ENCODE measurements at regions not wholly inside any gene's neighbourhood (a gene's known extent, or its start where the extent isn't known, plus 50 kb on each side); places are given as distances from the start of the nearest gene placed in this dataset.

DNA sequence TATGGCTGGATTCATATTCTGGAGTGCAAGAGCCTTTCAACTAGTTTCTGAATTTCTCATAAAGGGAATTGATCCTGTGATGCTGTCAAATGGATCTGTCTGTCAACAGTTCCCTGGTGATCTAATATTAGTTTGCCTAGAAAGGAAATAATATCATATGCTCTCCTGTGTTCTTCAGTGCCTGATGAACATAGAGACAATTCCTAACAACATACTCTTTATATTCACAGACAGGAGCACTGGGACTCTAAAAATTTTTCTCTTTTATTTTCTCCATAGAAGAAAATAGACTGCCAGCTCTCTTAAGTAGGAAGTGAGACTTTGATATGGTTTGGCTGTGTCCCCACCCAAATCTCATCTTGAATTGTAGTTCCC, 259.7 kb downstream of the TMX3 start:
- no peak for DNase-seq (ENCODE audit: low spot score in 2 of 2)
- H3K4me3 ChIP-seq (ENCODE audit: low read depth, poor library complexity, severe bottlenecking): no peak overlapping the region
- TF ChIP-seq, protein P1, sequence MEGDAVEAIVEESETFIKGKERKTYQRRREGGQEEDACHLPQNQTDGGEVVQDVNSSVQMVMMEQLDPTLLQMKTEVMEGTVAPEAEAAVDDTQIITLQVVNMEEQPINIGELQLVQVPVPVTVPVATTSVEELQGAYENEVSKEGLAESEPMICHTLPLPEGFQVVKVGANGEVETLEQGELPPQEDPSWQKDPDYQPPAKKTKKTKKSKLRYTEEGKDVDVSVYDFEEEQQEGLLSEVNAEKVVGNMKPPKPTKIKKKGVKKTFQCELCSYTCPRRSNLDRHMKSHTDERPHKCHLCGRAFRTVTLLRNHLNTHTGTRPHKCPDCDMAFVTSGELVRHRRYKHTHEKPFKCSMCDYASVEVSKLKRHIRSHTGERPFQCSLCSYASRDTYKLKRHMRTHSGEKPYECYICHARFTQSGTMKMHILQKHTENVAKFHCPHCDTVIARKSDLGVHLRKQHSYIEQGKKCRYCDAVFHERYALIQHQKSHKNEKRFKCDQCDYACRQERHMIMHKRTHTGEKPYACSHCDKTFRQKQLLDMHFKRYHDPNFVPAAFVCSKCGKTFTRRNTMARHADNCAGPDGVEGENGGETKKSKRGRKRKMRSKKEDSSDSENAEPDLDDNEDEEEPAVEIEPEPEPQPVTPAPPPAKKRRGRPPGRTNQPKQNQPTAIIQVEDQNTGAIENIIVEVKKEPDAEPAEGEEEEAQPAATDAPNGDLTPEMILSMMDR (IDR thresholded peaks at IDR 0.05): no peak
- TF ChIP-seq POLR2A (IDR thresholded peaks at IDR 0.05): no peak
- intact Hi-C loops (cut with DNase I; ENCODE audit: low total_unique reads): no loop called here

DNA sequence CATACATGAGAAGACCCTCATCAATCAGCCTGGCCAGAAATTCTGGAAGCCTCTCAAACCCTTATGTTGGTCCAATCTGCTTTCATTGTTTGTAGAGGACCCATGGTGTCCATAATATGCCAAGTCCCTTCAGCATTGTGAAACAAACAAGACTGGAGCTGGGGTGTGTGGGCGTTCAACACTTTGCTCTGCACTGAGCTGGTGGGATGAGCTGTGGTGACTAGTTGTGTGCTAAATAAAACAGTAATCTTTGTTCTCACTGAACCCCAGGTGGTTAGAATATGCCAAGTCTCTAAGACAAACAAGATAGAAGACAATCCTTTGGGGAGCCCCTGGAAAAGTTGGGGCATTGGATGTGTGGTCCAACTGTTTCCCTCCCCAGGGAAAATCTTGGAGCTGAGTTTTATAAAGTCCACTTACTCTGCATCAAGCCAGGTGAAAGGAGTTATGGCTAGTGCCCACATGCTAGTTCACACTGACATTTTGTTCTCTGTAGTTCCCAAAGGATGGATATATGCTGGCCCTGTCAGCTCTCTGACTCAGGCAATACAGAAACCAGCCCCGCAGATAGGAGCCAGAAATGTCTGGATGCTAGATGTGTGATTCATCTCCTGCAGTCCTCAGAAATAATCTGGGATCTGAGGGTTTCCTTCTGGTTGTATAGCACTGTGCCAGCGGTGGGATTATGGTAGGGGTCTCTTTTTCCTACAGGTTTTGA, 260.2 kb downstream of the TMX3 start:
- intact Hi-C loops (cut with DNase I; ENCODE audit: low total_unique reads): no loop called here
- 44 to 57% methylated on average over 3 of the region's 3 CpGs for WGBS, 2 donors
- no peak overlapping the region for H3K4me3 ChIP-seq (ENCODE audit: low read depth, poor library complexity, severe bottlenecking)
- DNase-seq (ENCODE audit: low spot score in 2 of 2): no peak
- no peak for TF ChIP-seq POLR2A (IDR thresholded peaks at IDR 0.05)
- TF ChIP-seq, protein P1 (IDR thresholded peaks at IDR 0.05): no peak

DNA sequence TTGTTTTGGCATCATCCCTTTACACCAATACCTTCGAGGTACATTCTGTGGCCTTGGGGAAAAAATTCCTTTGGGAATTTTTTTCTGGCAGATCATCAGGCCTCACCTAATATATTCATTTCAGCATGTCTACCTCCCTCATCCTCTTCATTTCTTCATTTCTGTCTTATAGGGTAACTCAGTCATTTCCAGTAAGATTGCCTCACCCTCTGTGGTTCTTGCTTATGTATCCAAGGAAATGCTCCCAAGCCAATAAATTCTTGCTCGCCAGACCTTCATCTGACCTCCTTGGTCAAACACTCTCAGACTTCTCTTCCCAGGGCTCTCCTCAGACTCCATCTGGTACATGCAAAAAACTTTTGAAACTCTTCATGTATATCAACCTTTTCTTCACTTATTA, 265.6 kb downstream of the TMX3 start:
- intact Hi-C loops (cut with DNase I; ENCODE audit: low total_unique reads): no loop called here

DNA sequence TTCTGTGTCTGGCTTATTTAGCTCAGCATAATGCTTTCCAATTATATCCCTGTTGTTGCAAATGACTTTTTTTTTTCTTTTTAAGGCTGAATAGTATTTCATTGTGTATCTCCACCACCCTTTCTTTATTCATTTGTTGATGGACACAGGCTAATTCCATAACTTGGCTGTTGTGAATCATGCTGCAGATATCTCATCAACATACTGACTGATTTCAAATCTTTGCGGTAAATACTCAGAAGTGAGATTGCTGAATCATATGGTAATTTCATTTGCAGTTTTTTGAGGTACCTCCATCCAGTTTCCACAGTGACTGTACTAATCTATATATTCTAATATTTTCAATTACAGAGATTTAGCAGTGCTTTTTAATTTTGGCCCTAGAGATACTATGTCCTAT, 266.2 kb downstream of the TMX3 start:
- no peak for DNase-seq (ENCODE audit: low spot score in 2 of 2)
- TF ChIP-seq POLR2A (IDR thresholded peaks at IDR 0.05): no peak
- TF ChIP-seq, protein P1 (IDR thresholded peaks at IDR 0.05): no peak
- intact Hi-C loops (cut with DNase I; ENCODE audit: low total_unique reads): no loop called here
- H3K4me3 ChIP-seq (ENCODE audit: low read depth, poor library complexity, severe bottlenecking): no peak overlapping the region
- 83 to 92% methylated on average over 1 of the region's 1 CpG for WGBS, 2 donors

More for the DNA sequence above, 265.6 kb downstream of the TMX3 start:
- no peak overlapping the region for H3K4me3 ChIP-seq (ENCODE audit: low read depth, poor library complexity, severe bottlenecking)
- no peak for DNase-seq (ENCODE audit: low spot score in 2 of 2)
- TF ChIP-seq, protein P1 (IDR thresholded peaks at IDR 0.05): no peak
- TF ChIP-seq POLR2A (IDR thresholded peaks at IDR 0.05): no peak
- 69 to 74% methylated on average over 2 of the region's 2 CpGs for WGBS, 2 donors

DNA sequence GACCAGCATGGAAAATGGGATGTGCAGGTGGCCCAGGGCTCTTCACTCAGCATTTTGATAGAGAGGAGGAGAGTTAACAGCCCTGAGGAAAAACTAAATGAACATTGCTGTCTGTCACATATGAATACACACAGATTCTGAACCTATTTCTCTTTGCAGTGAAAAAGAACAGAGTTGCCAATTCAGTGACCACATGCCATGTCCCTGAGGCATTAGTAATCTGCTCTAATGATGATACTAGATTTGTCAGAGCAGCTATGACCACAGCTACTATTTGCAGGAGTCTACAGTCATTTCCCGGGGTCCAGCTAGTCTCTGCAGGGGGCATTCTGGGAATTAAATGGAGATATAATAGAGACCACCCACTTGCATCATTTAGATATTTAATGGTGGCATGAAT, 267.6 kb downstream of the TMX3 start:
- 86 to 88% methylated on average over 1 of the region's 1 CpG for WGBS, 2 donors
- no peak overlapping the region for H3K4me3 ChIP-seq (ENCODE audit: low read depth, poor library complexity, severe bottlenecking)
- DNase-seq (ENCODE audit: low spot score in 2 of 2): no peak
- TF ChIP-seq POLR2A (IDR thresholded peaks at IDR 0.05): no peak
- intact Hi-C loops (cut with DNase I; ENCODE audit: low total_unique reads): no loop called here

DNA sequence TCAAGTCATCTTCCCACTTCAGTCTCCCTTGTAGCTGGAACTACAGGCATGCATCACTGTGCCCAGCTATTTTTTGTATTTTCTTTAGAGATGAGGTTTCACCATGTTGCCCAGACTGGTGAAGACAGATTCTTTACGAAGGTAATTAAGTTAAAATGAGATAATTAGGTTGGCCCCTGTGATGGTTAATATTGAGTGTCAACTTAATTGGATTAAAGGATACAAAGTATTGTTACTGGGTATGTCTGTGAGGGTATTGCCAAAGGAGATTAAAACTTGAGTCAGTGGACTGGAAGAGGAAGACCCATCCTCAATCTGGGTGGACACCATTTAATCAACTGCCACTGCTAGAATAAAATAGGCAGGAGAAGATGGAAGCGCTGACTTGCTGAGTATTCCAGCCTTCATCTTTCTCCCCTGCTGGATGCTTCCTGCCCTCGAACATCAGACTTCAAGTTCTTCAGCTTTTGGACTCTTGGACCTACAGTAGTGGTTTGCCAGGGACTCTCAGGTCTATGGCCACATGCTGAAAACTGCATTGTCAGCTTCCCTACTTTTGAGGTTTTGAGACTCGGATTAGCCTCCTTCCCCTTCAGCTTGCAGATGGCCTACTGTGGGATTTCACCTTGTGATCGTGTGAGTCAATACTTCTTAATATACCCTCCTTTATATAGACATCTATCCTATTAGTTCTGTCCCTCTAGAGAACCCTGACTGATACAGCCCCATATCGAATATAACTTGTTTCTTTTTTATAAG, 269.1 kb downstream of the TMX3 start:
- no peak for TF ChIP-seq POLR2A (IDR thresholded peaks at IDR 0.05)
- TF ChIP-seq, protein P1 (IDR thresholded peaks at IDR 0.05): no peak
- intact Hi-C loops (cut with DNase I; ENCODE audit: low total_unique reads): no loop called here
- WGBS, 2 donors: 85 to 89% methylated on average over 6 of the region's 6 CpGs

More for the DNA sequence above, 269.1 kb downstream of the TMX3 start:
- H3K4me3 ChIP-seq (ENCODE audit: low read depth, poor library complexity, severe bottlenecking): no peak overlapping the region
- no peak for DNase-seq (ENCODE audit: low spot score in 2 of 2)
